Osteocyte (in vitro differentiated cells): ENCODE measurements at regions not wholly inside any gene's neighbourhood (a gene's known extent, or its start where the extent isn't known, plus 50 kb on each side); places are given as distances from the start of the nearest gene placed in this dataset.
"Not testable (repeated sequence)": the region's sequence is repeated elsewhere in the genome, so short reads cannot be mapped to it uniquely, and the experiment has no call there.

Experiments used
- DNase-seq: peaks from one replicate; pipeline ENCODE4 v3.0.0; 2021; ENCODE audit warnings: mixed read lengths; ENCODE audit not compliant: unreplicated experiment; ENCODE audit errors: extremely low spot score
- H3K27ac Mint-ChIP-seq: one replicate; pipeline ENCODE4 v1.8.0; 2021; ENCODE audit warnings: mild to moderate bottlenecking, mixed read lengths; ENCODE audit not compliant: unreplicated experiment
- H3K27me3 Mint-ChIP-seq: one replicate; pipeline ENCODE4 v1.8.0; 2021; ENCODE audit warnings: mixed read lengths; ENCODE audit not compliant: unreplicated experiment
- H3K36me3 Mint-ChIP-seq: one replicate; pipeline ENCODE4 v1.8.0; 2021; ENCODE audit warnings: mixed read lengths; ENCODE audit not compliant: unreplicated experiment
- H3K4me1 Mint-ChIP-seq: one replicate; pipeline ENCODE4 v1.8.0; 2021; ENCODE audit warnings: mixed read lengths; ENCODE audit not compliant: unreplicated experiment
- H3K4me3 Mint-ChIP-seq: one replicate; pipeline ENCODE4 v1.8.0; 2021; ENCODE audit warnings: mild to moderate bottlenecking, moderate library complexity, mixed read lengths; ENCODE audit not compliant: unreplicated experiment
- H3K9me3 Mint-ChIP-seq: one replicate; pipeline ENCODE4 v1.8.0; 2021; ENCODE audit warnings: mixed read lengths; ENCODE audit not compliant: unreplicated experiment
- TF ChIP-seq, protein P1 (sequence below): fragments of 200-600 bp; sonication (generic); IDR thresholded peaks from 2 replicates; pipeline ENCODE4 v1.5.0; 2021; ENCODE audit warnings: antibody characterized with exemption, mild to moderate bottlenecking, moderate library complexity

GRCh38 chr3:178950676-178951075 is 120.9 kb downstream of the ZMAT3 start:
- Mint-ChIP-seq H3K4me3 (no peak overlapping the region), H3K4me1 (no peaks in the 10 kb centered on the region), H3K27me3 (peaks cover 11% of the 10 kb centered on the region), H3K36me3 (no peaks in the 10 kb centered on the region), H3K9me3 (peaks cover 4% of the 10 kb centered on the region), H3K27ac (no peak overlapping the region)
- no peak for DNase-seq
- TF ChIP-seq, protein P1, sequence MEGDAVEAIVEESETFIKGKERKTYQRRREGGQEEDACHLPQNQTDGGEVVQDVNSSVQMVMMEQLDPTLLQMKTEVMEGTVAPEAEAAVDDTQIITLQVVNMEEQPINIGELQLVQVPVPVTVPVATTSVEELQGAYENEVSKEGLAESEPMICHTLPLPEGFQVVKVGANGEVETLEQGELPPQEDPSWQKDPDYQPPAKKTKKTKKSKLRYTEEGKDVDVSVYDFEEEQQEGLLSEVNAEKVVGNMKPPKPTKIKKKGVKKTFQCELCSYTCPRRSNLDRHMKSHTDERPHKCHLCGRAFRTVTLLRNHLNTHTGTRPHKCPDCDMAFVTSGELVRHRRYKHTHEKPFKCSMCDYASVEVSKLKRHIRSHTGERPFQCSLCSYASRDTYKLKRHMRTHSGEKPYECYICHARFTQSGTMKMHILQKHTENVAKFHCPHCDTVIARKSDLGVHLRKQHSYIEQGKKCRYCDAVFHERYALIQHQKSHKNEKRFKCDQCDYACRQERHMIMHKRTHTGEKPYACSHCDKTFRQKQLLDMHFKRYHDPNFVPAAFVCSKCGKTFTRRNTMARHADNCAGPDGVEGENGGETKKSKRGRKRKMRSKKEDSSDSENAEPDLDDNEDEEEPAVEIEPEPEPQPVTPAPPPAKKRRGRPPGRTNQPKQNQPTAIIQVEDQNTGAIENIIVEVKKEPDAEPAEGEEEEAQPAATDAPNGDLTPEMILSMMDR = no peak

GRCh38 chr3:178949896-178950295 is 121.7 kb downstream of the ZMAT3 start:
- Mint-ChIP-seq H3K4me1 (no peaks in the 10 kb centered on the region), H3K27me3 (peaks cover 10% of the 10 kb centered on the region), H3K4me3 (no peak overlapping the region), H3K27ac (no peak overlapping the region), H3K9me3 (peaks cover 9% of the 10 kb centered on the region), H3K36me3 (no peaks in the 10 kb centered on the region)
- TF ChIP-seq, protein P1 = no peak
- DNase-seq = no peak

- H3K27ac Mint-ChIP-seq = no peak overlapping the region
- H3K36me3 Mint-ChIP-seq = no peaks in the 10 kb centered on the region
- TF ChIP-seq, protein P1 = no peak
- DNase-seq = no peak
- H3K9me3 Mint-ChIP-seq = peaks cover 9% of the 10 kb centered on the region
- H3K27me3 Mint-ChIP-seq = peaks cover 3% of the 10 kb centered on the region
- no peaks in the 10 kb centered on the region for H3K4me1 Mint-ChIP-seq
- H3K4me3 Mint-ChIP-seq = no peak overlapping the region
Measured at GRCh38 chr3:178948546-178948945, 123.1 kb downstream of the ZMAT3 start.

- peaks cover 1% of the 10 kb centered on the region for H3K27me3 Mint-ChIP-seq
- H3K36me3 Mint-ChIP-seq = no peaks in the 10 kb centered on the region
- DNase-seq = no peak
- no peak overlapping the region for H3K4me3 Mint-ChIP-seq
- H3K9me3 Mint-ChIP-seq = peaks cover 12% of the 10 kb centered on the region
- H3K4me1 Mint-ChIP-seq = no peaks in the 10 kb centered on the region
- H3K27ac Mint-ChIP-seq = no peak overlapping the region
- TF ChIP-seq, protein P1 = peak; percentile 56
Measured at GRCh38 chr3:178947738-178948137, 123.9 kb downstream of the ZMAT3 start.

- H3K9me3 Mint-ChIP-seq, H3K4me1 Mint-ChIP-seq, H3K4me3 Mint-ChIP-seq, H3K27me3 Mint-ChIP-seq, H3K27ac Mint-ChIP-seq, DNase-seq, H3K36me3 Mint-ChIP-seq: not testable (repeated sequence)
Measured at GRCh38 chr3:178942261-178942660, 129.3 kb downstream of the ZMAT3 start.

GRCh38 chr3:178930116-178930515 is 141.5 kb downstream of the ZMAT3 start:
- H3K36me3 Mint-ChIP-seq = no peaks in the 10 kb centered on the region
- H3K27me3 Mint-ChIP-seq = peaks cover 7% of the 10 kb centered on the region
- H3K9me3 Mint-ChIP-seq = peaks cover 50% of the 10 kb centered on the region
- H3K4me1 Mint-ChIP-seq = no peaks in the 10 kb centered on the region
- H3K27ac Mint-ChIP-seq = no peak overlapping the region
- H3K4me3 Mint-ChIP-seq = no peak overlapping the region
- TF ChIP-seq, protein P1 = no peak
- no peak for DNase-seq
